ENCODE measurements at regions not wholly inside any gene's neighbourhood (a gene's known extent, or its start where the extent isn't known, plus 50 kb on each side); places are given as distances from the start of the nearest gene placed in this dataset.

DNA sequence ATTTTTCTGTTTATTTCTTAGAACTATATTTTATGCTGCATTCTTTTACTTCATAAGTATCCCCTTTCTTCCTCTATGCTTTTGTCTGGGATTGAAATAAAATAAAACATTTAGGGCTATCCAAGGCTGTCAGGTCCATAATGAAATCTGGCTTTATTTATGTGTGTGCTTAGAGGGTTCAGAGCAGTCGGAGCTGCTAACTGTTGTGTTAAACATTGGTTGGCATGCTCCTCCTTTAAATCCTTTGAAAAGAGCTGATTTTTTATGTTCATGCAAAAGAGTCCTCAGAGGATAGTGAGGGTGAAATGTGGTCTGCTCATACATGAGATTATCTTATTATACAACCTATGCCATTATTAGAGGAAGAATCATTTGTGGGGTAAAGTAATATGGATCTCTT lies 322.3 kb upstream of the E2F7 start:
- TF ChIP-seq, protein P1, sequence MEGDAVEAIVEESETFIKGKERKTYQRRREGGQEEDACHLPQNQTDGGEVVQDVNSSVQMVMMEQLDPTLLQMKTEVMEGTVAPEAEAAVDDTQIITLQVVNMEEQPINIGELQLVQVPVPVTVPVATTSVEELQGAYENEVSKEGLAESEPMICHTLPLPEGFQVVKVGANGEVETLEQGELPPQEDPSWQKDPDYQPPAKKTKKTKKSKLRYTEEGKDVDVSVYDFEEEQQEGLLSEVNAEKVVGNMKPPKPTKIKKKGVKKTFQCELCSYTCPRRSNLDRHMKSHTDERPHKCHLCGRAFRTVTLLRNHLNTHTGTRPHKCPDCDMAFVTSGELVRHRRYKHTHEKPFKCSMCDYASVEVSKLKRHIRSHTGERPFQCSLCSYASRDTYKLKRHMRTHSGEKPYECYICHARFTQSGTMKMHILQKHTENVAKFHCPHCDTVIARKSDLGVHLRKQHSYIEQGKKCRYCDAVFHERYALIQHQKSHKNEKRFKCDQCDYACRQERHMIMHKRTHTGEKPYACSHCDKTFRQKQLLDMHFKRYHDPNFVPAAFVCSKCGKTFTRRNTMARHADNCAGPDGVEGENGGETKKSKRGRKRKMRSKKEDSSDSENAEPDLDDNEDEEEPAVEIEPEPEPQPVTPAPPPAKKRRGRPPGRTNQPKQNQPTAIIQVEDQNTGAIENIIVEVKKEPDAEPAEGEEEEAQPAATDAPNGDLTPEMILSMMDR (IDR thresholded peaks at IDR 0.05) = no peak
- TF ChIP-seq POLR2A (IDR thresholded peaks at IDR 0.05) = no peak
